ENCODE measurements at regions not wholly inside any gene's neighbourhood (a gene's known extent, or its start where the extent isn't known, plus 50 kb on each side); places are given as distances from the start of the nearest gene placed in this dataset.

DNA sequence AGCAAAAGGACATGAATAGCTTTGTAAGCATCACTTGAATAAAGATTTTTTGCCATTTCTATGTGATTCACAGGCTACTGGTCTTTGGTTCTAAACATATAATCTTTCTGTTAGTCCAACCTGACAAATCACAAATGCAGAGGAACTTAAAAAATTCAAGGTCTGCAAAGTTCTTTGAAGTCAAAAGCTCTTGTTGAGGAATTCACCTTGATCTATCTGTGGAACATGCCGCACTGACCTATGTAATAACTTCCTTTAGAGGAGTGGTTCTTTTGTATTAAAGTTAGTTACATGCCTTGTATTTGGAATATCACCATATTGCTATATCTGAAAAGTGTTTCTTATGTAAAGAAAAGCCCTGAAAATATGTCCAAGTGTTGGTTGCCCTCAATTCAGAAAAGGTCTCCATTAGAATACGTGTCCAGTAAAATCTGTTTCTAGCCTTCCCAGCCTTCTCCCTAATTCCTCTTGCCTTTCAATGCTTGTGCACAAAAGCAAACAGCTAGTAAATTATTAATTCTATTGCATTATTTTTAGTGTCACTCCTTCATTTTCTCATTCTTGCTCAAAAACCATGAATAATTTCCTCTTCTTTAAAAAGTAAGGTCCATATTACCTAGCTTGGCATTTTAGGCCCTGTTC lies 1192.8 kb downstream of the FLRT2 start:
- TF ChIP-seq RAD21 (IDR thresholded peaks at IDR 0.05; ENCODE audit: insufficient read depth, low read depth, low read length) = no peak
- no peak for TF ChIP-seq FOXM1 (IDR thresholded peaks at IDR 0.05; ENCODE audit: low read depth, low read length)
- TF ChIP-seq, protein P1, sequence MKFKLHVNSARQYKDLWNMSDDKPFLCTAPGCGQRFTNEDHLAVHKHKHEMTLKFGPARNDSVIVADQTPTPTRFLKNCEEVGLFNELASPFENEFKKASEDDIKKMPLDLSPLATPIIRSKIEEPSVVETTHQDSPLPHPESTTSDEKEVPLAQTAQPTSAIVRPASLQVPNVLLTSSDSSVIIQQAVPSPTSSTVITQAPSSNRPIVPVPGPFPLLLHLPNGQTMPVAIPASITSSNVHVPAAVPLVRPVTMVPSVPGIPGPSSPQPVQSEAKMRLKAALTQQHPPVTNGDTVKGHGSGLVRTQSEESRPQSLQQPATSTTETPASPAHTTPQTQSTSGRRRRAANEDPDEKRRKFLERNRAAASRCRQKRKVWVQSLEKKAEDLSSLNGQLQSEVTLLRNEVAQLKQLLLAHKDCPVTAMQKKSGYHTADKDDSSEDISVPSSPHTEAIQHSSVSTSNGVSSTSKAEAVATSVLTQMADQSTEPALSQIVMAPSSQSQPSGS (IDR thresholded peaks at IDR 0.05; ENCODE audit: low read length) = no peak
- no peak for TF ChIP-seq SUPT20H (IDR thresholded peaks at IDR 0.05; ENCODE audit: borderline replicate concordance, control insufficient read depth, low read depth, low read length)
- TF ChIP-seq RFX5 (IDR thresholded peaks at IDR 0.05; ENCODE audit: low read depth, low read length) = no peak
- TF ChIP-seq CHD4 (IDR thresholded peaks at IDR 0.05) = no peak
- no peak for TF ChIP-seq ZNF384 (IDR thresholded peaks at IDR 0.05; ENCODE audit: borderline replicate concordance, low read depth, low read length)
- no peak for TF ChIP-seq CREB1 (IDR thresholded peaks at IDR 0.05; ENCODE audit: low read depth)
- no peak for TF ChIP-seq ZNF207 (IDR thresholded peaks at IDR 0.05; ENCODE audit: borderline replicate concordance)
- TF ChIP-seq ZZZ3 (IDR thresholded peaks at IDR 0.05; ENCODE audit: control insufficient read depth, insufficient read length, low read depth) = no peak
- ChIA-PET POLR2A (no interaction called here), CTCF (interaction anchor here (0.6 to 0.9 kb wide), 2 partner anchors 15 to 1102 kb away, joined by 3 read pairs; no protein-coding TSS in a partner anchor), RAD21 (ENCODE audit: unreplicated experiment) (interaction anchor here (1.1 kb wide), 1 partner anchor 219 kb away, joined by 3 read pairs; no protein-coding TSS in a partner anchor), SMC1A (ENCODE audit: uncharacterized antibody, unreplicated experiment) (interaction anchor here (0.9 to 2.0 kb wide), 6 partner anchors 11 to 36 kb away, joined by 3 to 8 read pairs (median 4); no protein-coding TSS in a partner anchor)
- Histone ChIP-seq H3K79me2 (ENCODE audit: control insufficient read depth, insufficient read depth, low read length) (no peaks in the 10 kb centered on the region), H3K4me1 (ENCODE audit: control insufficient read depth, insufficient read depth, low read length) (no peaks in the 10 kb centered on the region), H3K27ac (ENCODE audit: control insufficient read depth, insufficient read depth) (no peak overlapping the region), H3K36me3 (ENCODE audit: control insufficient read depth in 2 of 2, insufficient read depth in 2 of 2, low read length in 1 of 2) (no peaks in the 10 kb centered on the region), H2AFZ (ENCODE audit: control insufficient read depth, low read depth, low read length) (no peak overlapping the region), H3K4me2 (ENCODE audit: control insufficient read depth, insufficient read depth) (no peak overlapping the region), H4K20me1 (ENCODE audit: control insufficient read depth, insufficient read depth) (no peaks in the 10 kb centered on the region), H3K9ac (ENCODE audit: control insufficient read depth, insufficient read depth, low read length) (no peak overlapping the region), H3K27me3 (replicated peaks in 1 of 2; ENCODE audit: control insufficient read depth in 2 of 2, insufficient read depth in 2 of 2, low read length in 1 of 2) (no peaks in the 10 kb centered on the region), H3K4me3 (no peak overlapping the region), H3K9me3 (replicated peaks; ENCODE audit: control insufficient read depth, insufficient read depth, low read length) (no peaks in the 10 kb centered on the region)
- FAIRE-seq (no peak), ATAC-seq (no peak), DNase-seq (ENCODE audit: low read depth, low spot score) (no peak)
- in situ Hi-C loops (cut with MboI) (no loop called here), intact Hi-C loops (cut with micrococcal nuclease; ENCODE audit: unreplicated experiment) (no loop called here)
- no TSS peak for BruUV-seq (replicated peaks)
- WGBS (ENCODE audit: insufficient coverage, insufficient replicate concordance, low lambda C conversion rate, missing lambda C conversion rate) = 0% methylated on average over 2 of the region's 2 CpGs
